Ascending aorta (tissue), 2 donors: ENCODE measurements at regions not wholly inside any gene's neighbourhood (a gene's known extent, or its start where the extent isn't known, plus 50 kb on each side); places are given as distances from the start of the nearest gene placed in this dataset.
A peak's percentile ranks its signal among the peaks of the same experiment; 100 is the strongest.

Experiments used
- DNase-seq, 2 donors: peaks; one replicate each; pipeline ENCODE4 v3.0.0-alpha.2; 2019; ENCODE audit warnings: low spot score in 2 of 2
- H3K27ac ChIP-seq, 2 donors: fragments of 200-600 bp; sonication (generic); one replicate each; pipeline ENCODE4 v1.5.1; 2016 to 2017; ENCODE audit warnings: mild to moderate bottlenecking in 1 of 2
- H3K27me3 ChIP-seq: fragments of 200-600 bp; sonication (generic); one replicate; pipeline ENCODE4 v1.5.1; 2017
- H3K36me3 ChIP-seq, 2 donors: fragments of 200-600 bp; sonication (generic); one replicate each; pipeline ENCODE4 v1.5.1; 2016
- H3K4me1 ChIP-seq, 2 donors: fragments of 200-600 bp; sonication (generic); one replicate each; pipeline ENCODE4 v1.5.1; 2016 to 2017; ENCODE audit warnings: mild to moderate bottlenecking in 1 of 2
- H3K4me3 ChIP-seq, 2 donors: fragments of 200-600 bp; sonication (generic); one replicate each; pipeline ENCODE4 v1.5.1; 2016 to 2017; ENCODE audit warnings: mild to moderate bottlenecking in 1 of 2
- H3K9me3 ChIP-seq, 2 donors: fragments of 200-600 bp; sonication (generic); one replicate each; pipeline ENCODE4 v1.5.1; 2016
- intact Hi-C: fragments of 100-400 bp; cut with DNase I; formaldehyde crosslinking; loops from one replicate; pipeline ENCODE4 v1.15.1; 2023
- TF ChIP-seq, protein P1 (sequence below), 3 experiments: fragments of 200-600 bp in 2 of 3; fragments of 450-650 bp in 1 of 3; sonication (generic) in 2 of 3; IDR thresholded peaks; one replicate each; pipeline ENCODE4 v1.5.1; 2016 to 2019; ENCODE audit warnings: antibody characterized with exemption in 3 of 3, mild to moderate bottlenecking in 1 of 3, moderate library complexity in 1 of 3

DNA sequence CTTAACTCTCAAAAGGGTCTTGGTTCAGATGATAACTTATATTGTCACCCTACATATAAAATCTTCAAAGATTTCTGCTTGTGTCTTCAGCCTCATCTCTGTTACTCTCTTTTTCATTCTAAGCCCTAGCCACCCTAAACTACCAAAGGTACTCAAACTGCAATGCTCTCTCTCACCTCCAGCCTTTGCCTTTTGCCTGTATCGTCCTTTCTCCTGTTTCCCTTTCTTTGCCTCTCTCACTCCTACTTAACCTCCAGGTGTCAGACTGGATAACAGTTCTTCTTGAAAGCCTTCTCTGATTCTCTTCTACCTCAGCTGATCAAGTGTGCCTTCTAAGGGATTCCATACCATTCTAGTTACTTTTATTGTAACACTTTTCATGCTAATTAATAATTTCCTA is 149.8 kb downstream of the SERPINI1 start:
- no peaks in the 10 kb centered on the region for H3K36me3 ChIP-seq
- no peaks in the 10 kb centered on the region for H3K9me3 ChIP-seq
- DNase-seq: no peak
- no peak overlapping the region for H3K4me3 ChIP-seq
- no peak overlapping the region for H3K27ac ChIP-seq
- intact Hi-C loops: loop anchor here (10.0 kb wide), 1 partner anchor 190 kb away; no protein-coding TSS in a partner anchor
- no peaks in the 10 kb centered on the region for H3K4me1 ChIP-seq
- TF ChIP-seq, protein P1, sequence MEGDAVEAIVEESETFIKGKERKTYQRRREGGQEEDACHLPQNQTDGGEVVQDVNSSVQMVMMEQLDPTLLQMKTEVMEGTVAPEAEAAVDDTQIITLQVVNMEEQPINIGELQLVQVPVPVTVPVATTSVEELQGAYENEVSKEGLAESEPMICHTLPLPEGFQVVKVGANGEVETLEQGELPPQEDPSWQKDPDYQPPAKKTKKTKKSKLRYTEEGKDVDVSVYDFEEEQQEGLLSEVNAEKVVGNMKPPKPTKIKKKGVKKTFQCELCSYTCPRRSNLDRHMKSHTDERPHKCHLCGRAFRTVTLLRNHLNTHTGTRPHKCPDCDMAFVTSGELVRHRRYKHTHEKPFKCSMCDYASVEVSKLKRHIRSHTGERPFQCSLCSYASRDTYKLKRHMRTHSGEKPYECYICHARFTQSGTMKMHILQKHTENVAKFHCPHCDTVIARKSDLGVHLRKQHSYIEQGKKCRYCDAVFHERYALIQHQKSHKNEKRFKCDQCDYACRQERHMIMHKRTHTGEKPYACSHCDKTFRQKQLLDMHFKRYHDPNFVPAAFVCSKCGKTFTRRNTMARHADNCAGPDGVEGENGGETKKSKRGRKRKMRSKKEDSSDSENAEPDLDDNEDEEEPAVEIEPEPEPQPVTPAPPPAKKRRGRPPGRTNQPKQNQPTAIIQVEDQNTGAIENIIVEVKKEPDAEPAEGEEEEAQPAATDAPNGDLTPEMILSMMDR (IDR thresholded peaks at IDR 0.05): no peak
- no peaks in the 10 kb centered on the region for H3K27me3 ChIP-seq

DNA sequence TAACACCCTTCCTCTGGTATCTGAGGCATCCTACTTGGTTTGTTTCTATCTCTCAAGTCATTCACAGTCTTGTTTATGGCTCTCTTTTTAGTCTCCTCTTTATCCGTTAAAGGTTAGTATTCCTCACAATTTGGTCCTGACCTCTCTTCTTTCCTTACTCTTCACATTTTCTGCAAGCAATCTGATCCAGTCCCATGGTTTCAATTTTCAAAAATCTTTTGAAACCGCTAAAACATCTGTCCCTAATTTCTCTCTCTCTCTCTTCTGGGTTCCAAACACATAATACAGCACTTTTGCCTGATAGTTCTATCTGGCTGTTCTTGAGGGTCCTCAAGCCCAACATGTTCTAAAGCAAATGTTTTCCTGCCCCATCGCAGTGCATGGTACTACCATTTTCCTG is 149.0 kb downstream of the SERPINI1 start:
- Histone ChIP-seq H3K4me3 (no peak overlapping the region), H3K27me3 (no peaks in the 10 kb centered on the region), H3K27ac (no peak overlapping the region), H3K9me3 (no peaks in the 10 kb centered on the region), H3K36me3 (no peaks in the 10 kb centered on the region), H3K4me1 (no peaks in the 10 kb centered on the region)
- intact Hi-C loops: loop anchor here (10.0 kb wide), 1 partner anchor 190 kb away; no protein-coding TSS in a partner anchor
- TF ChIP-seq, protein P1 (IDR thresholded peaks at IDR 0.05): no peak
- DNase-seq: no peak

DNA sequence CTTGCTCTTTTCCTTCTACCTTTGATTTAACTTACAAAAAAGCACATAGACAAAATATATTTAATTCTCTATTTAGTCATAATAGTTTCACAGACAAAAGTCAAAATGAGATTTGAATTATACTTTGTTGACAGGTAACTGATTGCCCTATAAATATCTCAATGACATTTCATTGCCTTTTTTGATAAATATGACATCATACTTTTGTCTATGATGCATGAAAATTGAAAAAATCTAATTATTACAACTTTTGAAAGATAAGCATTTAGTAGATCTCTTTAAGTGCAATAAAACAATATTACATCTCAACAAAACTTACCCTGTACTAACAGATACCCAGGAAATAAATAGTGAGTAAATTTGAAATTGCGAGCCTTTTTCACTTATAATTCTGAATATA is 147.9 kb downstream of the SERPINI1 start:
- H3K4me1 ChIP-seq: no peaks in the 10 kb centered on the region
- no peak for DNase-seq
- no peaks in the 10 kb centered on the region for H3K27me3 ChIP-seq
- intact Hi-C loops: loop anchor here (2.0 to 10.0 kb wide), 2 partner anchors 149 to 189 kb away; partner anchors contain the start of genes PDCD10 and SERPINI1
- TF ChIP-seq, protein P1 (IDR thresholded peaks at IDR 0.05): no peak
- no peak overlapping the region for H3K27ac ChIP-seq
- H3K9me3 ChIP-seq: no peaks in the 10 kb centered on the region
- no peaks in the 10 kb centered on the region for H3K36me3 ChIP-seq
- no peak overlapping the region for H3K4me3 ChIP-seq

DNA sequence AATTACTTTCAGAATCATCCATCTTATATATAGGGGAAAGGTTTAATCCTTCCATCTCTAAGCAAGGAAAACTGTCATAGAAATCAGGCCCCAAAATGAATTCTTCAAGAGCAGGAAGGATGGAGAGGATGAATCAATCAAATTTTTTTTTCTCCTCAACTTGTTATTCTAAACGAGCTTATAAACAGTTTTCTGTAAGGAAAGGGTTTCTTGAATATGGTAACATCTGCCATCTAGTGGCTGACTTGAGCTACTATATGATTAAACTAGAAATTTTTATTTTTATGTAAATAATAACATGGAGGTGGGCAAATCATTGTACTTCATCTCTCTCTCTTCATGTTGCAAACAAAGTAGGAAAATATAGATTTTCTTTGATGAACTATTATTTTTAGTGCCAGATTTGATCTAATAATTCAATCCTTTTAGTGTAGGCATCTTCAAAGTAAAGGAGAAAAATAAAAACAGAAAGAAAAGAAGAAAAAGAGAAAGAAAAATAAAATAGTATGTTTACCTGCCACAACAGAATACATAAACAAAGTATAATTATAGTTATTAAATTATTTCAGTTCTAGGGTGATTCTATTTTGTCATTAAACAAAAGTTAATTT is 146.6 kb downstream of the SERPINI1 start:
- intact Hi-C loops: loop anchor here (1.0 to 10.0 kb wide), 3 partner anchors 44 to 187 kb away; partner anchors contain the start of genes PDCD10 and SERPINI1
- H3K27me3 ChIP-seq: no peaks in the 10 kb centered on the region
- TF ChIP-seq, protein P1 (IDR thresholded peaks at IDR 0.05): peak; percentile 41 to 79 (median 71)
- no peaks in the 10 kb centered on the region for H3K36me3 ChIP-seq
- peak overlapping the region in 1 of 2 donors; percentile 26 for H3K4me3 ChIP-seq
- DNase-seq: no peak
- no peak overlapping the region for H3K27ac ChIP-seq
- H3K4me1 ChIP-seq: peaks cover 0 to under 1% of the 10 kb centered on the region in 2 donors
- no peaks in the 10 kb centered on the region for H3K9me3 ChIP-seq

DNA sequence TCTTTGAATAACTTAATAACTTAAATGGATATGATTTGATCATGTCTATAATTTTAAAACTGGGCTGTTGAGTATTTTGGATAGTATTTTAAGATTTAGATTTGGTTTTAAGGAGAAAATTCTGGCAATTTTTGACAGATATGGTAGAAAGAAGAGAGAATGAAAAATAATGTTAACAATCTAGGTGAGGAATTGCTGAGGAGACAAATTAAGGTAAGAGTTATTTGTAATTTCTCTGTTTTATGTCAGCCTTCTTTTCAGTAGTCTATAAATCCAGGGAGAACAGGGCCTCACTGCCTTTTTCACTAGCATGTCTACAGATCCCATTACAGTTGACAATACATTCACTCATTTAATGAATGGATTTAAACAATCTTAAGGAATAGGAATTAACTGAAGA is 144.7 kb downstream of the SERPINI1 start:
- TF ChIP-seq, protein P1 (IDR thresholded peaks at IDR 0.05): no peak
- Histone ChIP-seq H3K9me3 (no peaks in the 10 kb centered on the region), H3K4me1 (peaks cover 0 to 5% of the 10 kb centered on the region in 2 donors), H3K27me3 (no peaks in the 10 kb centered on the region), H3K4me3 (no peak overlapping the region), H3K36me3 (no peaks in the 10 kb centered on the region), H3K27ac (no peak overlapping the region)
- intact Hi-C loops: loop anchor here (10.0 kb wide), 1 partner anchor 185 kb away; no protein-coding TSS in a partner anchor
- DNase-seq: no peak
